Smooth muscle cell (in vitro differentiated cells): ENCODE measurements at regions not wholly inside any gene's neighbourhood (a gene's known extent, or its start where the extent isn't known, plus 50 kb on each side); places are given as distances from the start of the nearest gene placed in this dataset.
"Not testable (repeated sequence)": the region's sequence is repeated elsewhere in the genome, so short reads cannot be mapped to it uniquely, and the experiment has no call there.

Experiments
- DNase-seq: peaks from one replicate; lab custom pipeline; 2025; ENCODE audit not compliant: unreplicated experiment; lab: John Stamatoyannopoulos, UW
- H2AFZ ChIP-seq: fragments of 200-600 bp; sonication (generic); 2 replicates; pipeline ENCODE4 v1.6.0; 2016; ENCODE audit warnings: antibody characterized with exemption, low read depth, mild to moderate bottlenecking
- H3F3A ChIP-seq: fragments of 200-600 bp; sonication (generic); 2 replicates; pipeline ENCODE4 v1.6.0; 2017; ENCODE audit warnings: antibody characterized with exemption, low read depth
- H3K27ac ChIP-seq: fragments of 200-600 bp; sonication (generic); 2 replicates; pipeline ENCODE4 v1.5.1; 2016; ENCODE audit warnings: low read depth, mild to moderate bottlenecking
- H3K27me3 ChIP-seq: fragments of 200-600 bp; sonication (generic); 2 replicates; pipeline ENCODE4 v1.6.1; 2016; ENCODE audit warnings: low read depth, mild to moderate bottlenecking
- H3K36me3 ChIP-seq: fragments of 200-600 bp; sonication (generic); 2 replicates; pipeline ENCODE4 v1.5.1; 2016; ENCODE audit warnings: low read depth
- H3K4me1 ChIP-seq: fragments of 200-600 bp; sonication (generic); 2 replicates; pipeline ENCODE4 v1.5.1; 2016; ENCODE audit warnings: low read depth
- H3K4me2 ChIP-seq: fragments of 200-600 bp; sonication (generic); 2 replicates; pipeline ENCODE4 v1.6.0; 2016; ENCODE audit warnings: mild to moderate bottlenecking
- H3K4me3 ChIP-seq: fragments of 200-600 bp; sonication (generic); 2 replicates; pipeline ENCODE4 v1.5.1; 2016; ENCODE audit warnings: mild to moderate bottlenecking
- H3K79me2 ChIP-seq: fragments of 200-600 bp; sonication (generic); 2 replicates; pipeline ENCODE4 v1.6.0; 2016; ENCODE audit warnings: low read depth, mild to moderate bottlenecking
- H3K9ac ChIP-seq: fragments of 200-600 bp; sonication (generic); 2 replicates; pipeline ENCODE4 v1.6.0; 2016; ENCODE audit warnings: low read depth
- H3K9me3 ChIP-seq: fragments of 200-600 bp; sonication (generic); replicated peaks from 2 replicates; pipeline ENCODE4 v1.5.1; 2016; ENCODE audit warnings: low read depth
- H4K20me1 ChIP-seq: fragments of 200-600 bp; sonication (generic); 2 replicates; pipeline ENCODE4 v1.6.0; 2016; ENCODE audit warnings: low read depth
- WGBS: methylation state at CpG from one replicate; pipeline ENCODE4 v1.1.7; 2016; ENCODE audit warnings: low lambda C conversion rate; 5-methylcytosine and 5-hydroxymethylcytosine counted together
- TF ChIP-seq, protein P1 (sequence below): fragments of 200-600 bp; sonication (generic); IDR thresholded peaks from 2 replicates; pipeline ENCODE4 v1.5.1; 2017; ENCODE audit warnings: borderline replicate concordance, mild to moderate bottlenecking, antibody characterized with exemption; ENCODE audit not compliant: insufficient read depth, poor library complexity, severe bottlenecking

DNA sequence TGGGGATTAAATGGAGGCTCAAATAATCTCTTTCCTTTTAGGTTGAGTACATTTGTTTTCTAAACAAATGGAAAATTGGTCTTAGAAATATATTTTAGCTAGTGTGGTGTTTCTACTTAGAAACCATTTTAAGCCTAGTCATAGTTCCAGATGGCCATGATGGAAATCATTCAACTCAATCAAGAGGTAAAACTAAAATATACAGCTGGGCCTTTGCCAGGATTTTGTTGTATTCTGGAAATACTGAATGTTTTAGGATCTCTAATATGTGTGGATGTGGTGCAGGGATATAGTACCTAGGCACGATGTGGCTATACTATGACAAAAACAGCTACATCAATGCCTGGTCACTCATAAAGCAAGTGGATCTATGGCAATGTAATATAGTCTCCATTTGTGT, 146.0 kb upstream of the BANK1 start:
- no peaks in the 10 kb centered on the region for H3K27me3 ChIP-seq
- 94% methylated on average over 1 of the region's 1 CpG for WGBS
- no peaks in the 10 kb centered on the region for H3K9me3 ChIP-seq
- no peaks in the 10 kb centered on the region for H3K4me1 ChIP-seq
- H3K9ac ChIP-seq: no peak overlapping the region
- H3K36me3 ChIP-seq: no peaks in the 10 kb centered on the region
- no peak overlapping the region for H2AFZ ChIP-seq
- H3K27ac ChIP-seq: no peak overlapping the region
- no peak overlapping the region for H3K4me3 ChIP-seq
- TF ChIP-seq, protein P1, sequence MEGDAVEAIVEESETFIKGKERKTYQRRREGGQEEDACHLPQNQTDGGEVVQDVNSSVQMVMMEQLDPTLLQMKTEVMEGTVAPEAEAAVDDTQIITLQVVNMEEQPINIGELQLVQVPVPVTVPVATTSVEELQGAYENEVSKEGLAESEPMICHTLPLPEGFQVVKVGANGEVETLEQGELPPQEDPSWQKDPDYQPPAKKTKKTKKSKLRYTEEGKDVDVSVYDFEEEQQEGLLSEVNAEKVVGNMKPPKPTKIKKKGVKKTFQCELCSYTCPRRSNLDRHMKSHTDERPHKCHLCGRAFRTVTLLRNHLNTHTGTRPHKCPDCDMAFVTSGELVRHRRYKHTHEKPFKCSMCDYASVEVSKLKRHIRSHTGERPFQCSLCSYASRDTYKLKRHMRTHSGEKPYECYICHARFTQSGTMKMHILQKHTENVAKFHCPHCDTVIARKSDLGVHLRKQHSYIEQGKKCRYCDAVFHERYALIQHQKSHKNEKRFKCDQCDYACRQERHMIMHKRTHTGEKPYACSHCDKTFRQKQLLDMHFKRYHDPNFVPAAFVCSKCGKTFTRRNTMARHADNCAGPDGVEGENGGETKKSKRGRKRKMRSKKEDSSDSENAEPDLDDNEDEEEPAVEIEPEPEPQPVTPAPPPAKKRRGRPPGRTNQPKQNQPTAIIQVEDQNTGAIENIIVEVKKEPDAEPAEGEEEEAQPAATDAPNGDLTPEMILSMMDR: no peak
- H3F3A ChIP-seq: no peaks in the 10 kb centered on the region
- H3K4me2 ChIP-seq: no peak overlapping the region
- H4K20me1 ChIP-seq: no peaks in the 10 kb centered on the region
- DNase-seq: no peak
- no peaks in the 10 kb centered on the region for H3K79me2 ChIP-seq

DNA sequence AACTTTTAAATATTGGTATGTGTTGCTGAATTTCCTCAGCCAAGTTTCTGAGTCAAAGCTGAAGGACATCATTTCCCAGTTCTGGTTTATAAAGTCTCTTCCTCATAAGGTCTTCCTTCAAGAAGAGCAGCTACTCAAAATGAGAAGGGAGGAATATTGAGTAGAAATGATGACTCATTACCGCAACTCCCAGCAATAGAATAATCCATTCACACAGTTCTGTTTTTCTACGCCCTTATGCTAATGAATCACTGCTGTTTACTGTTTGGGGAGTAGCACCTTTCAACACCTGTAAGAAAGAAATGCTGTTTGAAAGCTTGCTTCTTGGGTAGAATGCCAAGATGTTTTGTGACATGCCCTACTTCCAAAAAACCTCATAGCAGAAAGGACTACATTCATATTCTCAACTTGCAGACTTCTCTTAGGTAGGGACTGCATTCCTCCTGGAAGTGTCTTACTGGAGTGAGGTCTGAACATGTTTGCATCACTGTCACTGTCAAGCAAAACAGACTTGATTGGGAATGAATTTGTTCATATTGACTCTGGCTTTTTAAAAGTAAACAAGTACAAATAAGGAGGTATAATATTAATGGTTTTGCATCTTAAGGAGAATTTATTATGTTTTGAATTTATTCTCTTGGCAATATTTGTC, 147.2 kb upstream of the BANK1 start:
- no peaks in the 10 kb centered on the region for H3K4me1 ChIP-seq
- no peaks in the 10 kb centered on the region for H3K9me3 ChIP-seq
- no peak overlapping the region for H3K27ac ChIP-seq
- no peaks in the 10 kb centered on the region for H3K79me2 ChIP-seq
- DNase-seq: no peak
- no peak overlapping the region for H3K9ac ChIP-seq
- no peaks in the 10 kb centered on the region for H3K27me3 ChIP-seq
- H2AFZ ChIP-seq: no peak overlapping the region
- H3K36me3 ChIP-seq: no peaks in the 10 kb centered on the region
- H3K4me2 ChIP-seq: no peak overlapping the region
- H4K20me1 ChIP-seq: no peaks in the 10 kb centered on the region
- WGBS: 69% methylated on average over 2 of the region's 2 CpGs
- no peaks in the 10 kb centered on the region for H3F3A ChIP-seq
- H3K4me3 ChIP-seq: no peak overlapping the region
- TF ChIP-seq, protein P1: no peak

DNA sequence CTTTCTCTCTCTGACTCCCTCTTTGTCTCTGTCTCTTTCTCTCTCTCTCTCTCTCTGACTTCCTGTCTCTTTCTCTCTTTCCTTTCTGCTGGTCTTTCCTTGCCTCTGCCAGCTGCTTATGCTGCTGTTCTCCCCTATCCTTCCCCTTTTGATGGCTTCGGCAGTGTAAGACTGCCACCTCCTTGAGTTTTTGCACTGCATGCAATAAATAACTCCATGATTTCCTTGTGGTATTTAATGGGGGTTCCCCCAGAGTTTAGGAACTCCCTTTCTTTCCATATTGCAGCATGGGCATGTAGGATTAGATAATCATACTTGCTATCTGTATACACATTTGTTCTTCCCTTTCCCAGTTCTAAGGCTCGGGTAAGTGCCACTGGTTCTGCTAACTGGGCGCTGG, 157.8 kb upstream of the BANK1 start:
- H3K4me2 ChIP-seq, H3K9me3 ChIP-seq, H3K4me1 ChIP-seq, H3K4me3 ChIP-seq, H2AFZ ChIP-seq, DNase-seq, H3K36me3 ChIP-seq, H3F3A ChIP-seq, H4K20me1 ChIP-seq, H3K27ac ChIP-seq, H3K9ac ChIP-seq, H3K79me2 ChIP-seq, H3K27me3 ChIP-seq: not testable (repeated sequence)
- 92% methylated on average over 3 of the region's 3 CpGs for WGBS

GRCh38 chr4:101630319-101630986, 160.1 kb upstream of the BANK1 start:
- no peaks in the 10 kb centered on the region for H3F3A ChIP-seq
- no peaks in the 10 kb centered on the region for H3K4me1 ChIP-seq
- DNase-seq: no peak
- no peaks in the 10 kb centered on the region for H3K9me3 ChIP-seq
- H4K20me1 ChIP-seq: no peaks in the 10 kb centered on the region
- 93% methylated on average over 4 of the region's 4 CpGs for WGBS
- H3K27me3 ChIP-seq: no peaks in the 10 kb centered on the region
- H2AFZ ChIP-seq: no peak overlapping the region
- H3K27ac ChIP-seq: no peak overlapping the region
- TF ChIP-seq, protein P1: no peak
- H3K4me3 ChIP-seq: no peak overlapping the region
- no peak overlapping the region for H3K4me2 ChIP-seq
- H3K36me3 ChIP-seq: no peaks in the 10 kb centered on the region
- H3K9ac ChIP-seq: no peak overlapping the region
- no peaks in the 10 kb centered on the region for H3K79me2 ChIP-seq
